Coronary artery (tissue), 2 donors: ENCODE measurements at regions not wholly inside any gene's neighbourhood (a gene's known extent, or its start where the extent isn't known, plus 50 kb on each side); places are given as distances from the start of the nearest gene placed in this dataset.
"Not testable (repeated sequence)": the region's sequence is repeated elsewhere in the genome, so short reads cannot be mapped to it uniquely, and the experiment has no call there.

Source experiments
- DNase-seq: peaks from one replicate; pipeline ENCODE4 v3.0.0-alpha.2; 2017; ENCODE audit warnings: low spot score
- H3K27ac ChIP-seq, 2 donors: fragments of 200-600 bp; sonication (generic); one replicate each; pipeline ENCODE4 v1.5.1; 2016 to 2019
- H3K4me3 ChIP-seq: fragments of 200-600 bp; sonication (generic); 2 replicates; pipeline ENCODE4 v1.5.1; 2016; ENCODE audit warnings: mild to moderate bottlenecking, moderate library complexity
- CTCF ChIP-seq: fragments of 200-600 bp; sonication (generic); IDR thresholded peaks from one replicate; pipeline ENCODE4 v1.5.1; 2019; ENCODE audit warnings: antibody characterized with exemption

GRCh38 chr14:43001731-43002130, 1395.1 kb downstream of the LRFN5 start:
- H3K4me3 ChIP-seq, result no peak overlapping the region
- no peak for DNase-seq
- no peak for TF ChIP-seq CTCF
- H3K27ac ChIP-seq, result no peak overlapping the region

DNA sequence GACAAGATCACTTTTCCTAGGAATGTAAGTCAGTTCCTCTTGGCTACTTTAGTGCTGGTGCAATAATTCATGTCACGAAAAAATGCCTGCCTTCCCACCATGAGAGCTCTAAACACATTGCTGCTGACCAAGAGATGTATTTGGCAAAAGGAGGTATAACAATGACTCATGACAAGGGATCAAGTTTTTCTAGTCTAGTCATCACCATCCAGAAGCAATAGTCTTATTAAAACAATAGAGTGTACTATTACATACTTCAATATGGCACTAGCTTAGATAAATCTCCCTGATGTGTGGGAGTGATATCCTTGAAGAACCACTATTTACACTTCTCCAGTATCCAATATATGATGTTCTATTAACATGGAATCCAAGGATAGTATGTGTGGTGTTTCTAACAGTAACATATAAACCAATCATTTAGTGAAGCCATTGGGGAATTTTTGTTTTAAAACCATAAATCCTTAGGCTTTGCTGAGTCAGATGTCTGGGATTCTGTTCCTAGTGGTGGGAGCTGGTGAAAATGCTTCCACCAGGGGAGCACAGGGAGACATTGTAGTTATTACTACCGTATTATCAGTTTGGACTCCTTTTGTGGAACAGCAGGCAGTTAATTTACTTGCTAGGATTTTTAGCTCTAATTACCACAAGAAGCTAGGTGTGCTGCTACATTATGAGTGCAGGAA, 1387.5 kb downstream of the LRFN5 start:
- Histone ChIP-seq H3K4me3 (no peak overlapping the region), H3K27ac (no peak overlapping the region)
- DNase-seq, result no peak
- TF ChIP-seq CTCF, result no peak

DNA sequence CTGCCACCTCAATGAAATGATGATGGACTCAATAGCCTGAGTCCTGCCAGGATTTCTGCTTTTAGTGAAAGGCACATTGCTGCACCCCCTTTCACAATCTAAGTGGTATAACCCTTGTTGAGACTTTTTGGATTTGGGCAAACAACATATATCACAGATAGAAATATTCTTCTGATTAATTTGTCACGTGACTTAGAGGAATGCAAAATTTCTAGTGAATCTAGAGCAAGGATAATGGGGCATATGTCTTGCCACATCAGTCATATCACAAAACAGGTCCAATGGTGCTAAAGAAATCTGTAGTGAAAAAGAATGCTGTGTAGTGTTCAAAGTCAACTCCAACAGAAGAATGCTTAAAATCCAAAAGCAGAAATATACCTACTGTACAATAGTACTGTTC, 1386.3 kb downstream of the LRFN5 start:
- TF ChIP-seq CTCF, result no peak

DNA sequence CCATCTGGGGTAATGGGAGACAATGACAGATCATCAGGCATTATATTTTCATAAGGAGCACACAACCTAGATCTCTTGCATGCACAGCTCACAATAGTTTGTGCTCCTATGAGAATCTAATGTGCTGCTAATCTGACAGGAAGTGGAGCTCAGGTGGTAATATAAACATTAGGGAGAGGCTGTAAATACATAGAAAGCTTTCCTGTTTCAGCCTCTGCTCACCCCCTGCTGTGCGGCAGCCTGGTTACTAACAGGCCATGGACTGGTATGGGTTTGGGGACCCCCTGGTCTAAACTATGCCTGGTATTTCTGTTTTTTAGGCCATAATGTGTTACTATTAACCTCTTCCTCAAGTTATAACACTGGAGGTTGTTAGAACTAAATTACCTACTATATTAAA, 1373.7 kb downstream of the LRFN5 start:
- no peak for DNase-seq
- no peak overlapping the region for H3K4me3 ChIP-seq
- no peak for TF ChIP-seq CTCF
- no peak overlapping the region for H3K27ac ChIP-seq

More for the DNA sequence above, 1386.3 kb downstream of the LRFN5 start:
- Histone ChIP-seq H3K4me3 (no peak overlapping the region), H3K27ac (no peak overlapping the region)
- DNase-seq, result no peak

DNA sequence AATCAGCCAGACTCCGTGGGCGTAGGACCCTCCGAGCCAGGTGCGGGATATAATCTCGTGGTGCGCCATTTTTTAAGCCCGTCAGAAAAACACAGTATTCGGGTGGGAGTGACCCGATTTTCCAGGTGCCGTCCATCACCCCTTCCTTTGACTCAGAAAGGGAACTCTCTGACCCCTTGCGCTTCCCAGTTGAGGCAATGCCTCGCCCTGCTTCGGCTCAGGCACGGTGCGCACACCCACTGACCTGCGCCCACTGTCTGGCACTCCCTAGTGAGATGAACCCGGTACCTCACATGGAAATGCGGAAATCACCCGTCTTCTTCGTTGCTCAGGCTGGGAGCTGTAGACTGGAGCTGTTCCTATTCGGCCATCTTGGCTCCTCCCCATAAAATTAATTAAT, 1366.5 kb downstream of the LRFN5 start:
- not testable (repeated sequence) for H3K4me3 ChIP-seq, DNase-seq, H3K27ac ChIP-seq

DNA sequence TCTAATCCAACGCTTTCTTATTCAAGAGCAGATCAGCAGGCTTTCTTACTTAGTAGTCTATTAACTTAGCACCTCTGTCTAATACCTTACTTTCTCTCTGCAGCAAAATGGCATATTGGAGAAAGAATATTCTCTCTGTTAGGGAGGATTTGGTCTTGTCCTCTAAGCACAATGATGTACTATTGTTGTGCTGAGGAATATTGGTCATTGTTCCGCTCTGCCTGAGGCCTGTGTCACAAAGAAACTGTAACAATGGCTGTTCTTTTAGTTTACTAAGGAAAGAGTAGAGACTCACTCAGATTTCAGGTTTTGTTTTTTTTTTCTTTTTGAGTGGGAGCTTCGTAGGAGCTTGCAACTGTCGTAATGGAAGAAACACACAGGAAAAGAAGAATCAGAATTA, 1358.8 kb downstream of the LRFN5 start:
- no peak for TF ChIP-seq CTCF
- Histone ChIP-seq H3K27ac (no peak overlapping the region), H3K4me3 (no peak overlapping the region)
- no peak for DNase-seq

GRCh38 chr14:42961509-42961908, 1354.8 kb downstream of the LRFN5 start:
- TF ChIP-seq CTCF, result no peak
- no peak for DNase-seq
- H3K27ac ChIP-seq, result no peak overlapping the region
- no peak overlapping the region for H3K4me3 ChIP-seq
